ENCODE measurements at regions not wholly inside any gene's neighbourhood (a gene's known extent, or its start where the extent isn't known, plus 50 kb on each side); places are given as distances from the start of the nearest gene placed in this dataset.

DNA sequence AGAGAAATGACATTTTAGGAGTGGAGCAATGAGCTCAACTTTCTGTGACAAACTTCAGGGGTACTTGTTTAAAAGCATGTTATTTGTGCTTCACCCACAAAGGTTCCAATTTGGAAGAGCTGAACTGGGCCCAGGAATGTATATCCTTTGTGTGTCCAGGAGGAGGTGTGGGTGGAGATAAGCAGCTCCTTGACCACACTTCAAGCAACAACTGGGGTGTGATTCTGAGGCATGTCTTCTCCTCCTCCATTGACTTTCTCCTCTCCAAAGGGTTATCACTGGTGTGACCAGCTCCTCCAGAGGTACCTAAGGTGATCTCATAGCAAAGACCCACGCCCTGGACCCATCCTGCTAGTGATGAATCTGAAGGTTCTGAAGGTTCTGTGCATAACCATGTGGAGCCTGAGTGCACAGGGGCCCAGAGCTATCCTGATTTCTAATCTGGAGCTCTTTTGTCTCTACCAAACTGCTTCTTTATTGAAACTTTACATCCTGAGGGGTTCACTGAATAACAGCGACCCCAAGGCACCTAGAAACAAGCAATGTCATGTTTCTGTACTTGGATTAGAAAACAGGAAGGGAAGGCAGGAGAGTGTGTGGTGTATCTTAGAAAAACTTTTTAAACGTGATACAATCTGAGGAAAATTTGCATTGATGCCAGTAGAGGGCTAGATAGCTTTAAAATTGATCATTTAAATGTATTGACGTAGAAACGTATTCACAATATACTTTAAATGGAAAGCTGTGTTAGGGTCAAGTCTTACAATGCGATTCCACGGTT is 60.9 kb upstream of the CD93 start:
- peaks cover 6% of the 10 kb centered on the region for H3K4me1 ChIP-seq
- no peak overlapping the region for H3K9ac ChIP-seq
- no peak overlapping the region for H2AFZ ChIP-seq
- H3K27ac ChIP-seq: no peak overlapping the region
- no peak overlapping the region for H3K4me3 ChIP-seq (ENCODE audit: low read depth, low read length)
- TF ChIP-seq, protein P1, sequence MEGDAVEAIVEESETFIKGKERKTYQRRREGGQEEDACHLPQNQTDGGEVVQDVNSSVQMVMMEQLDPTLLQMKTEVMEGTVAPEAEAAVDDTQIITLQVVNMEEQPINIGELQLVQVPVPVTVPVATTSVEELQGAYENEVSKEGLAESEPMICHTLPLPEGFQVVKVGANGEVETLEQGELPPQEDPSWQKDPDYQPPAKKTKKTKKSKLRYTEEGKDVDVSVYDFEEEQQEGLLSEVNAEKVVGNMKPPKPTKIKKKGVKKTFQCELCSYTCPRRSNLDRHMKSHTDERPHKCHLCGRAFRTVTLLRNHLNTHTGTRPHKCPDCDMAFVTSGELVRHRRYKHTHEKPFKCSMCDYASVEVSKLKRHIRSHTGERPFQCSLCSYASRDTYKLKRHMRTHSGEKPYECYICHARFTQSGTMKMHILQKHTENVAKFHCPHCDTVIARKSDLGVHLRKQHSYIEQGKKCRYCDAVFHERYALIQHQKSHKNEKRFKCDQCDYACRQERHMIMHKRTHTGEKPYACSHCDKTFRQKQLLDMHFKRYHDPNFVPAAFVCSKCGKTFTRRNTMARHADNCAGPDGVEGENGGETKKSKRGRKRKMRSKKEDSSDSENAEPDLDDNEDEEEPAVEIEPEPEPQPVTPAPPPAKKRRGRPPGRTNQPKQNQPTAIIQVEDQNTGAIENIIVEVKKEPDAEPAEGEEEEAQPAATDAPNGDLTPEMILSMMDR (IDR thresholded peaks at IDR 0.05): no peak
- no peaks in the 10 kb centered on the region for H3K27me3 ChIP-seq (ENCODE audit: control insufficient read depth, insufficient read depth, low read length)
- H3K9me3 ChIP-seq (ENCODE audit: control insufficient read depth, low read length): no peaks in the 10 kb centered on the region
- no peaks in the 10 kb centered on the region for H3K36me3 ChIP-seq (ENCODE audit: control insufficient read depth, insufficient read depth, low read length)
- H3K4me2 ChIP-seq (ENCODE audit: low read length): no peak overlapping the region
- no peaks in the 10 kb centered on the region for H3K79me2 ChIP-seq

DNA sequence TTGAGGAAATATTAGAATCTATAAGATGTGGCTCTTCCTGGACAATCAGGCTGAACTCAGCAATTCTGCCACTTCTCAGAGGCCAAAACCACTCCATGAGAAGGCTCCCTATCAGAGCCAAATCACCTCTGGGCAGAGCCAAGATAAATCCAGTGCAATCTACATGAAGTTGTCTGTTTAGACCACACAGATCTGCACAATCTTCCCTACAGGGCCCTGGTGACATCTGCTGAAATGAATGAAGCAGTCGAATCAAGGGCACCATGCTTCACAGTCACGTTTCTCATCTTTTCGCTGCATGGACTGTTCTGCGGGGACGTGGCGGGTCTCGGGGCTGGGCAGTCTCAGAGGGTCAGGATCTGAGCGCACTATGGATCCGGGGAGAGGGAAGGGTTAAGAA is 60.1 kb upstream of the CD93 start:
- H3K4me3 ChIP-seq (ENCODE audit: low read depth, low read length): no peak overlapping the region
- H3K27ac ChIP-seq: no peak overlapping the region

DNA sequence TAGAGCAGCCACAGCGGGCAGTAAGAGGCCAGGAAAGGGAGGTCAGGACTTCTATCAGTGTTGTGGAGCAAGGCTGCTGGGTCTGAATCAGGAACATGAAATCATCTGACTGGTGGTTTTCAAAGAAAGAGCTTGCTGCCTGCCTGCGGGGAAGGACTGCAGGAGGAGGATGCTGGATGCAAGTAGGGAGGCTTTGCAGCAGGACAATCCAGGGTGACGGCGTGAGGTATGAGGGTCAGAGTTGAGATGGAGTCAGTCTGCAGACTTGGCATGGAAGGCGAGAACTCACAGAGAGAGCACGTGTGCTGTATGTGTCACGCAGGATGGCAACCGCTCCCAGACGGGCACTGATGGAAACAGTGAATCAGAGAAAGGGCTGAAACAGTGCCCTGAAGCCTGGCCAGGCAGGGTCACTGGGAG is 59.2 kb upstream of the CD93 start:
- no peak overlapping the region for H3K4me2 ChIP-seq (ENCODE audit: low read length)
- no peak overlapping the region for H3K9ac ChIP-seq
- H3K36me3 ChIP-seq (ENCODE audit: control insufficient read depth, insufficient read depth, low read length): no peaks in the 10 kb centered on the region
- no peaks in the 10 kb centered on the region for H3K9me3 ChIP-seq (ENCODE audit: control insufficient read depth, low read length)
- no peaks in the 10 kb centered on the region for H3K4me1 ChIP-seq
- TF ChIP-seq, protein P1 (IDR thresholded peaks at IDR 0.05): no peak
- no peaks in the 10 kb centered on the region for H3K27me3 ChIP-seq (ENCODE audit: control insufficient read depth, insufficient read depth, low read length)
- H2AFZ ChIP-seq: no peak overlapping the region
- H3K27ac ChIP-seq: no peak overlapping the region
- H3K4me3 ChIP-seq (ENCODE audit: low read depth, low read length): no peak overlapping the region
- H3K79me2 ChIP-seq: no peaks in the 10 kb centered on the region

More for the DNA sequence above, 60.1 kb upstream of the CD93 start:
- Histone ChIP-seq H2AFZ (no peak overlapping the region), H3K79me2 (no peaks in the 10 kb centered on the region), H3K9ac (no peak overlapping the region), H3K9me3 (ENCODE audit: control insufficient read depth, low read length) (no peaks in the 10 kb centered on the region), H3K27me3 (ENCODE audit: control insufficient read depth, insufficient read depth, low read length) (no peaks in the 10 kb centered on the region), H3K4me2 (ENCODE audit: low read length) (no peak overlapping the region), H3K36me3 (ENCODE audit: control insufficient read depth, insufficient read depth, low read length) (no peaks in the 10 kb centered on the region), H3K4me1 (peaks cover 6% of the 10 kb centered on the region)
- TF ChIP-seq, protein P1 (IDR thresholded peaks at IDR 0.05): no peak

DNA sequence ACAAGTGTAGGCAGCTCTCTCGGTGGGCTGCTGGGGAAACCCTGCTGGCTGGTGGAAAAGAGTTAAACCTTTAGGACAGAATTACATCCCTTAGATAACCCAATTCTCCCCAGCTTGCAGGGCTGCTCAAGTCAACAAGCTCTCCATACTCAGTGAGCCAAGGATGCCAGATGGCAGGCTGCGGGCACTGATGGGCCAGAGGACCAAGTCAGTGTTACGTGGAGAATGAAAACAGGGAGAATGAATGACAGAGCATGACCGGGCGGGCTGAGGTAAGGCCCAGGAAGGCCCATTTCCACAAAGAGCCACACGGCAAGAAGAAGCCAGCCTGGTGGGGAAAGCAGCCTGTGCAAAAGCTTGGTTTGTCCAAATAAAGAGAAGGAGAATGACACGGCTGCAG is 58.7 kb upstream of the CD93 start:
- Histone ChIP-seq H3K36me3 (ENCODE audit: control insufficient read depth, insufficient read depth, low read length) (no peaks in the 10 kb centered on the region), H3K4me3 (ENCODE audit: low read depth, low read length) (no peak overlapping the region), H3K27me3 (ENCODE audit: control insufficient read depth, insufficient read depth, low read length) (no peaks in the 10 kb centered on the region), H2AFZ (no peak overlapping the region), H3K9me3 (ENCODE audit: control insufficient read depth, low read length) (no peaks in the 10 kb centered on the region), H3K4me2 (ENCODE audit: low read length) (no peak overlapping the region), H3K27ac (no peak overlapping the region), H3K9ac (no peak overlapping the region), H3K79me2 (no peaks in the 10 kb centered on the region), H3K4me1 (no peaks in the 10 kb centered on the region)
- TF ChIP-seq, protein P1 (IDR thresholded peaks at IDR 0.05): no peak
